C4-2B (cell line): ENCODE measurements at regions not wholly inside any gene's neighbourhood (a gene's known extent, or its start where the extent isn't known, plus 50 kb on each side); places are given as distances from the start of the nearest gene placed in this dataset.

ENCODE experiments used
- ZFX ChIP-seq: fragments of 450-650 bp; IDR thresholded peaks from 2 replicates; pipeline ENCODE4 v1.6.1; 2017
- TF ChIP-seq, protein P1 (sequence below): fragments of 450-650 bp; conservative IDR thresholded peaks from 2 replicates; pipeline ENCODE4 v1.5.1; 2017; ENCODE audit warnings: mild to moderate bottlenecking

DNA sequence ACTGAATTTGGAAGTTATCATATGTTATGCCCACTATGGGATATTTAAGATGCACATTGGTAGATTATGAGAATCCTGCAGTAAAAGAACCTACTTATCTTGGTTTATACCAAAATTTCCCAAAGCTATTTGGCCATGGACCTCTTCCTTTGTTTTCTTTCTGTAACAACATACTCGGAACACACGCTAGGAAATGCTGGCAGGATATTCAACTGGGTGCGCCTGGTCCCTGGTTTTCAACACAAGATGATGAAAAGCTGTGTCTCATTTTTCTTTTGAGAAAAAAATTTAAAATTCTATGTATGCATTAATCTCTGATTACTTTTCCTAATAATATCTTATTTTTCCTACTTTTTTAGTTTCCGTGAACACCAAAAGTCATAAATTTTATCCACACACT lies 128.5 kb upstream of the NRP1 start:
- TF ChIP-seq, protein P1, sequence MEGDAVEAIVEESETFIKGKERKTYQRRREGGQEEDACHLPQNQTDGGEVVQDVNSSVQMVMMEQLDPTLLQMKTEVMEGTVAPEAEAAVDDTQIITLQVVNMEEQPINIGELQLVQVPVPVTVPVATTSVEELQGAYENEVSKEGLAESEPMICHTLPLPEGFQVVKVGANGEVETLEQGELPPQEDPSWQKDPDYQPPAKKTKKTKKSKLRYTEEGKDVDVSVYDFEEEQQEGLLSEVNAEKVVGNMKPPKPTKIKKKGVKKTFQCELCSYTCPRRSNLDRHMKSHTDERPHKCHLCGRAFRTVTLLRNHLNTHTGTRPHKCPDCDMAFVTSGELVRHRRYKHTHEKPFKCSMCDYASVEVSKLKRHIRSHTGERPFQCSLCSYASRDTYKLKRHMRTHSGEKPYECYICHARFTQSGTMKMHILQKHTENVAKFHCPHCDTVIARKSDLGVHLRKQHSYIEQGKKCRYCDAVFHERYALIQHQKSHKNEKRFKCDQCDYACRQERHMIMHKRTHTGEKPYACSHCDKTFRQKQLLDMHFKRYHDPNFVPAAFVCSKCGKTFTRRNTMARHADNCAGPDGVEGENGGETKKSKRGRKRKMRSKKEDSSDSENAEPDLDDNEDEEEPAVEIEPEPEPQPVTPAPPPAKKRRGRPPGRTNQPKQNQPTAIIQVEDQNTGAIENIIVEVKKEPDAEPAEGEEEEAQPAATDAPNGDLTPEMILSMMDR: no peak
- TF ChIP-seq ZFX: no peak
